D721Med (cell line): ENCODE measurements at regions not wholly inside any gene's neighbourhood (a gene's known extent, or its start where the extent isn't known, plus 50 kb on each side); places are given as distances from the start of the nearest gene placed in this dataset.

Experiments used
- DNase-seq: peaks from one replicate; pipeline ENCODE4 v3.0.0; 2011; ENCODE audit warnings: low spot score; ENCODE audit not compliant: insufficient read length
- FAIRE-seq: peaks from 2 replicates; lab custom pipeline; 2011; peaks lifted over from hg19 to GRCh38; lab: Jason Lieb, UNC
- TF ChIP-seq, protein P1 (sequence below): IDR thresholded peaks from 2 replicates; pipeline ENCODE4 v1.5.1; 2012; ENCODE audit warnings: mild to moderate bottlenecking, control low read depth; ENCODE audit not compliant: insufficient read depth; ENCODE audit errors: missing control alignments

DNA sequence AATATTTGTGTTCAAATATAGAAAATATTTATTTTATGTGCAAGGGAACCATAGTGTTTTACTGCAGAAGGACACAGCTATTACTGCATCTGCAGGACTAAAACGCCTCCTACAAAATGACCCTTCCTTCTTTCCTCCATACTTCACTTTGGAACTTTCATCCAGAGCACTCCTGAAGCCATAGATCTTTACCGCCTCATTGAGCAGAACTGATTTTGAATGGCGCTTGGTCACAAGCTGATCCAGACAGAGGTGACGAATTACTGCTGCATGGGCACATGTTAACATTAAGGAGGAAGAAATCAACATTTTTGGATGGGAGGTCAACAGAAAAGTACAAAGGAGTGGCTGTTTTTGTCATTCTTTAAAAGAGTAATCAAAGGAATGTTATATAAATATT is 931.6 kb downstream of the NCAM2 start:
- no peak for DNase-seq
- TF ChIP-seq, protein P1, sequence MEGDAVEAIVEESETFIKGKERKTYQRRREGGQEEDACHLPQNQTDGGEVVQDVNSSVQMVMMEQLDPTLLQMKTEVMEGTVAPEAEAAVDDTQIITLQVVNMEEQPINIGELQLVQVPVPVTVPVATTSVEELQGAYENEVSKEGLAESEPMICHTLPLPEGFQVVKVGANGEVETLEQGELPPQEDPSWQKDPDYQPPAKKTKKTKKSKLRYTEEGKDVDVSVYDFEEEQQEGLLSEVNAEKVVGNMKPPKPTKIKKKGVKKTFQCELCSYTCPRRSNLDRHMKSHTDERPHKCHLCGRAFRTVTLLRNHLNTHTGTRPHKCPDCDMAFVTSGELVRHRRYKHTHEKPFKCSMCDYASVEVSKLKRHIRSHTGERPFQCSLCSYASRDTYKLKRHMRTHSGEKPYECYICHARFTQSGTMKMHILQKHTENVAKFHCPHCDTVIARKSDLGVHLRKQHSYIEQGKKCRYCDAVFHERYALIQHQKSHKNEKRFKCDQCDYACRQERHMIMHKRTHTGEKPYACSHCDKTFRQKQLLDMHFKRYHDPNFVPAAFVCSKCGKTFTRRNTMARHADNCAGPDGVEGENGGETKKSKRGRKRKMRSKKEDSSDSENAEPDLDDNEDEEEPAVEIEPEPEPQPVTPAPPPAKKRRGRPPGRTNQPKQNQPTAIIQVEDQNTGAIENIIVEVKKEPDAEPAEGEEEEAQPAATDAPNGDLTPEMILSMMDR: no peak
- no peak for FAIRE-seq

DNA sequence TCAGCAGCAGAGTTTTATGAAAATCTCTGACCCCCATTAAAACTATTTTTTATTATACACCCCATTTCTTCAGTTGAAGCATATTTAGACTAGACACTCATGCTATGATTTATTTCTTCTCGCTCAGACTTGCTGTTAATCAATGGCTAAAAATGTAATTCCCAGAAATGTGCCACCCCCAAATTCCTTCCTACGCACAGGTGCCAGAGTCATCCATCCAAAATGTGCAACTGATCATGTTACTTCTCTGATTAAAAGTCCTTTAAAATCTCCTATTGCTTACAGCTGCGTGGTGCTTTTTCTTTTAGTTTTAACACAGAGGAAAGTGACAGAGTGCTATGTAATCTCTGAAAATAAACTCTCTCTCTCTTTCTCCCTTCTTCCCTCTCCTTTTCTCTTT is 954.4 kb downstream of the NCAM2 start:
- DNase-seq (no peak), FAIRE-seq (no peak)
- TF ChIP-seq, protein P1: no peak

DNA sequence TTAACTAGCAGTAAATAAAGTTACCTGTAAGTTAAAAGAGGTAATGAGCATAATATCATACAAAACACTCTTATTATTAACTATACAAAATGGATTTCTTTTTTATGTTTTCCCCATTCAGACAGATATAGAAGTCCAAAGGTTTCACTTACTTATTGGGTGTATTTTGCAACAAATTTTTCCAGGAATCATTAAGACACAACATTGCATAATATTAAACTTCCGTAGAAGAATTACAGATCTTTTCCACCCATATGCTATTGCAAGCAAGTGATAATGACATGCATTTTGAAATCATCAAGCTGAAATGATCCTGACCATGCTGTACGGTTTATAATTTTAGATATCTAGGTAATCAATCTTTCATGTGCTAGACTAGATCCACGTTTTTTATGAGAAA is 957.0 kb downstream of the NCAM2 start:
- FAIRE-seq (no peak), DNase-seq (no peak)
- TF ChIP-seq, protein P1: no peak

DNA sequence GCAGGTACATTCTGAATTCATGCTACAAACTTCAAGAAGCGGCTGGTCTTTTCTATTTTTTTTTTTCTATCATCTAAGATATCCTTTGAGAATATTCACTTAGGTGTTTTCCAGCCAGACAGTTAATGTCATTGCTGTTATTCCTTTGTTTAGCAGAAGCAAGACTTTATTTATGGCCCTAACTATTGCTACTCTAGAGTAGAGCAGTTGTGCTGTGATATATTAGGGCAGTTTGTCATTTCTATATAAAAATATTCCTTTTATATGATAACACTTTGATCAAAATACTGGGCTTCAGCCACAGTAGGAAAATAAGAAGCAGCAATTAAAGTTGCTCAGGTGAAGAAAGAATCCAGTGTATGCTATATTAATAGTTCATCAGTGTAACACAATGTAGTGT is 959.3 kb downstream of the NCAM2 start:
- no peak for DNase-seq

DNA sequence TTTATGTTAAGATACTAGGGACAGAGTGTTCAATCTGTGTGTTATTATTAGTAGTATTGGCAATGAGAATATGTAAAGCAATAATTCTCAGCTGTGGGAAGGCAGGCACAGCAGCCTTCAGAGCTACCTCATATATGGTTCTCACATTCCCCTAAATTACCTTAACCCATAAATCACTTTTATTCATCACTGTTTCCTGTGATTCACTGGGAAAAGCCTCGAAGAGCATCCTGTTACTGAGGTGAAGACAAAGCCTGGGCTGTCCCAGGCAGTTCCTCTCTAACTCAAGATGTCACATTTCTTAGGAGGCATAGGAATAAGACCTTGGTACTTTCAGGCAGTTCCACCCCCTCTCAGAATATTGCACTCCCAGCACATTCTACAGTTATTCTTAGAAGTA is 965.7 kb downstream of the NCAM2 start:
- TF ChIP-seq, protein P1: no peak
- FAIRE-seq: no peak

More for the DNA sequence above, 959.3 kb downstream of the NCAM2 start:
- TF ChIP-seq, protein P1: no peak
- no peak for FAIRE-seq

DNA sequence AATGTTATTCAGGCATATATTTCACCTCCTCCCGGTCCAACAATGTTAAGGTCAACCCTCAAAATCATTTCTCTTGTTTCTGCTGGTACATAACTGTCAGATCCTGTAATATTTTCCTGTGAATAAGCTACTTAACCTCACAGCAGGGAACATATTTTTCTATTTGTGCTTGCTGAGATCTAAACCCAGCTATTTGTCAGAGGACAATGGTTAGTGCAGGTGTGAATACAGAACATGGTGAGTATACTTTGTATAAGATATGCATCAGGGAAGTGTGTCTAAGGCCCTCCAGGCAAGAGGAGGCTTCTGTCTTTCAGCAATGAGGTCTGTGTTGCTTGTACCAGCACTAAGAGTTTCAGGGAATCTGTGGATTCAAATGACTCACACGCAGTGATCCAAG is 970.6 kb downstream of the NCAM2 start:
- TF ChIP-seq, protein P1: no peak
- no peak for FAIRE-seq
- no peak for DNase-seq

More for the DNA sequence above, 965.7 kb downstream of the NCAM2 start:
- DNase-seq: no peak

DNA sequence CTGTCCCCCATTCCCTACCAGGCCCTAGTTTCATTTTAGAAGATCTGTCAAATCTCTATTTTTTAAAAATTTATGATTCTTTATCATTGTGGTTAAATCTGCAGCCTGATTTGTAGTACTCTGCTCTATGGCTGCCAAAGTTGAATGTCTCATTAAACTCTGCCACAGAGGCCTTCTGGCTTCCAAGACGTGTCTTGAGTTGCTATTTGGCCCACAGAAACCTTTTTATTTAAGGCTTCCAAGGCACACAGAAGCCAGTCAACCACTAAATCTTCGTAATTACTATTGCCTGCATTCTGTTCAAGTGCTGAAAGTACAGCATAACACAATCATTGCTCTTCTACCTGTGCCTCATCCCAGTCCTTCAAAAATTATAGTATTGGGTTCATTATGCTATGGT is 971.0 kb downstream of the NCAM2 start:
- TF ChIP-seq, protein P1: no peak
- no peak for DNase-seq
- FAIRE-seq: no peak
